ENCODE measurements at regions not wholly inside any gene's neighbourhood (a gene's known extent, or its start where the extent isn't known, plus 50 kb on each side); places are given as distances from the start of the nearest gene placed in this dataset.

DNA sequence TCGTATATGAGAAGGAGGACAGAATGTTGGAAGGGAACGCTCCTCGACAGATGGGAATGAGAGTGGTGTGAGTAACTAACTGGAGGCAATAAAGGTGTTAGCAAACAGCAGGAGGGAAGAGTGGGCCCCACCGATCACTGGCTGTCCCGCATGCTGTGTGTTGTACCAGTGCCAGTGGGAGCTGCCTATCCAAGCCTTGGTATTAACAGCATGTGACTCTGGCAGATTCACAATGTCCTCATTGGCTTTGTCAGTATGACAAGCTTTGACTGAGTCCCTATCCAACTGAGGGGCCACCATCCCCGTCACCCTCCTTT lies 188.3 kb downstream of the NRIP1 start:
- Histone ChIP-seq H3K4me3 (ENCODE audit: low read length, poor library complexity, severe bottlenecking) (no peak overlapping the region), H3K4me2 (ENCODE audit: low read depth, low read length, poor library complexity, severe bottlenecking) (no peak overlapping the region), H3K9me2 (replicated peaks; ENCODE audit: low read depth, low read length) (no peaks in the 10 kb centered on the region), H3K9me3 (ENCODE audit: insufficient read depth, low read depth, low read length) (no peaks in the 10 kb centered on the region), H3K79me2 (ENCODE audit: insufficient read depth, low read length) (no peaks in the 10 kb centered on the region), H3K4me1 (ENCODE audit: insufficient read depth, low read length, poor library complexity, severe bottlenecking) (peaks cover 7% of the 10 kb centered on the region), H3K27me3 (ENCODE audit: insufficient read depth, low read length, poor library complexity, severe bottlenecking) (no peaks in the 10 kb centered on the region), H4K20me1 (ENCODE audit: insufficient read depth, low read length, poor library complexity, severe bottlenecking) (no peaks in the 10 kb centered on the region), H3F3A (ENCODE audit: low read depth) (no peaks in the 10 kb centered on the region), H3K36me3 (ENCODE audit: insufficient read depth, low read length) (no peaks in the 10 kb centered on the region), H2AFZ (ENCODE audit: low read length) (no peak overlapping the region), H3K9ac (ENCODE audit: low read depth, low read length, poor library complexity, severe bottlenecking) (no peak overlapping the region)
- TF ChIP-seq, protein P1, sequence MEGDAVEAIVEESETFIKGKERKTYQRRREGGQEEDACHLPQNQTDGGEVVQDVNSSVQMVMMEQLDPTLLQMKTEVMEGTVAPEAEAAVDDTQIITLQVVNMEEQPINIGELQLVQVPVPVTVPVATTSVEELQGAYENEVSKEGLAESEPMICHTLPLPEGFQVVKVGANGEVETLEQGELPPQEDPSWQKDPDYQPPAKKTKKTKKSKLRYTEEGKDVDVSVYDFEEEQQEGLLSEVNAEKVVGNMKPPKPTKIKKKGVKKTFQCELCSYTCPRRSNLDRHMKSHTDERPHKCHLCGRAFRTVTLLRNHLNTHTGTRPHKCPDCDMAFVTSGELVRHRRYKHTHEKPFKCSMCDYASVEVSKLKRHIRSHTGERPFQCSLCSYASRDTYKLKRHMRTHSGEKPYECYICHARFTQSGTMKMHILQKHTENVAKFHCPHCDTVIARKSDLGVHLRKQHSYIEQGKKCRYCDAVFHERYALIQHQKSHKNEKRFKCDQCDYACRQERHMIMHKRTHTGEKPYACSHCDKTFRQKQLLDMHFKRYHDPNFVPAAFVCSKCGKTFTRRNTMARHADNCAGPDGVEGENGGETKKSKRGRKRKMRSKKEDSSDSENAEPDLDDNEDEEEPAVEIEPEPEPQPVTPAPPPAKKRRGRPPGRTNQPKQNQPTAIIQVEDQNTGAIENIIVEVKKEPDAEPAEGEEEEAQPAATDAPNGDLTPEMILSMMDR (conservative IDR thresholded peaks at IDR 0.05; ENCODE audit: low read length), result no peak
- no peak for TF ChIP-seq EZH2phosphoT487 (IDR thresholded peaks at IDR 0.05; ENCODE audit: borderline replicate concordance)

DNA sequence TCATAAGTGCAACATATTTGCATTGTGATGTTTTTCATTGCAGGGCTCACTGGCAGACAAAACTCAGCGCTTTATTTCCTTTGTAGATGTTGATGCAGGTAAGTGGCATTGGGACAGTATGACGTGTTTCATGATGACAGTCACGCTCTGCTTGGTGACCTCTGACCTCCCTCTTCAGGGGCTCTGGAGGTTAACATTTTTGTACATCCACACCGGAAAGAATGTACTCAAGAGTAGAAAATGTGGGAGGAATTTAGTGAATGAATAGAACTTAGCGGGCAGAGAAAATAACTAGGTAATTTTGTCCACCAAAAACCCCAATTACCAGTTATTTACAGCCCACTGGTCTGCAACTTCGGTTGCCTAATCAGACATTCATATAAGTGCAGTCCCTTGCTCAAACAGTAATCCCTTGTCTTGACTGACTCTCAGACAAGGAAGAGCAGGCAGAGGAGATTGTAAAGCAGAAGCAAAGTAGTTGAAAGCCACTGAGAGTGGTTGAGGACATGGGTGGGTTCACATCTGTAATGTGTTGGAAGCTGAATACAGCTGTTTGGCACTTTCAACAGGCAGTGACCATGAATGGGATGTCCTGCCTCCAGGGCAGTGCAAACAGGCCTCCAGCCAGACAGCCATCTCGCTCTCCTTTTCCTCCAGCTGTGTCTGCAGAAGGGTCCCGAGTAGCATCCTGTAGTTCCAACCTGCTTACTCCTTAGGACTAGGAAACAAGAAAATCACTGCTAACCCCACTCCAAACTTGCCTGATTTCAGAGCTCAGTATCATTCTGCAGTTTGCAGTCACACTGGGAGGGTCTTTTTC lies 188.9 kb downstream of the NRIP1 start:
- no peaks in the 10 kb centered on the region for H3F3A ChIP-seq (ENCODE audit: low read depth)
- no peak overlapping the region for H3K4me3 ChIP-seq (ENCODE audit: low read length, poor library complexity, severe bottlenecking)
- H3K36me3 ChIP-seq (ENCODE audit: insufficient read depth, low read length), result no peaks in the 10 kb centered on the region
- H3K9ac ChIP-seq (ENCODE audit: low read depth, low read length, poor library complexity, severe bottlenecking), result no peak overlapping the region
- H3K79me2 ChIP-seq (ENCODE audit: insufficient read depth, low read length), result no peaks in the 10 kb centered on the region
- H3K4me2 ChIP-seq (ENCODE audit: low read depth, low read length, poor library complexity, severe bottlenecking), result no peak overlapping the region
- no peaks in the 10 kb centered on the region for H3K9me2 ChIP-seq (replicated peaks; ENCODE audit: low read depth, low read length)
- no peaks in the 10 kb centered on the region for H3K27me3 ChIP-seq (ENCODE audit: insufficient read depth, low read length, poor library complexity, severe bottlenecking)
- TF ChIP-seq EZH2phosphoT487 (IDR thresholded peaks at IDR 0.05; ENCODE audit: borderline replicate concordance), result no peak
- TF ChIP-seq, protein P1 (conservative IDR thresholded peaks at IDR 0.05; ENCODE audit: low read length), result no peak
- H2AFZ ChIP-seq (ENCODE audit: low read length), result no peak overlapping the region
- H3K4me1 ChIP-seq (ENCODE audit: insufficient read depth, low read length, poor library complexity, severe bottlenecking), result peaks cover 7% of the 10 kb centered on the region
- no peaks in the 10 kb centered on the region for H3K9me3 ChIP-seq (ENCODE audit: insufficient read depth, low read depth, low read length)
- no peaks in the 10 kb centered on the region for H4K20me1 ChIP-seq (ENCODE audit: insufficient read depth, low read length, poor library complexity, severe bottlenecking)

DNA sequence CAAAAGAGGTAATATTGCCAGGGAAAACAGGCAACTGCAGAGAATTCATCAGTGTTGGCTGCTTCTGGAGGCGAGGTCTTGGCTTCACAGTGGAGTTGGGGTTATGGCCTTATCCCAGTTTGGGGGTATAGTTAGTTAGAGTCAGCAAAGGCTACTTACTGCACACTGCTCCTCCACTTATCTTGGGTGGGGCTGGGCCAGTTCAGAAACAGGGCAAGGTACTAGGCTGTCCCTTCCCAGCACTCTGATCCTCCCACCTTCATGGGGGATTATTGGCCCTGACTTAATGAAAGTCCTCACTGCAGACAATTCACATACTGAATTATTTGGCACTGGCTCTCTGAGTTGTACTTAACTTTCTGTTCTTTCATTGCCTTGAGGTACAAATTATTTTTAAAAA lies 189.6 kb downstream of the NRIP1 start:
- Histone ChIP-seq H3K9me2 (replicated peaks; ENCODE audit: low read depth, low read length) (no peaks in the 10 kb centered on the region), H3K36me3 (ENCODE audit: insufficient read depth, low read length) (no peaks in the 10 kb centered on the region), H3K4me1 (ENCODE audit: insufficient read depth, low read length, poor library complexity, severe bottlenecking) (peaks cover 7% of the 10 kb centered on the region), H3K27me3 (ENCODE audit: insufficient read depth, low read length, poor library complexity, severe bottlenecking) (no peaks in the 10 kb centered on the region), H3K4me2 (ENCODE audit: low read depth, low read length, poor library complexity, severe bottlenecking) (no peak overlapping the region), H4K20me1 (ENCODE audit: insufficient read depth, low read length, poor library complexity, severe bottlenecking) (no peaks in the 10 kb centered on the region), H2AFZ (ENCODE audit: low read length) (no peak overlapping the region), H3K79me2 (ENCODE audit: insufficient read depth, low read length) (no peaks in the 10 kb centered on the region), H3K4me3 (ENCODE audit: low read length, poor library complexity, severe bottlenecking) (no peak overlapping the region), H3F3A (ENCODE audit: low read depth) (no peaks in the 10 kb centered on the region), H3K9me3 (ENCODE audit: insufficient read depth, low read depth, low read length) (no peaks in the 10 kb centered on the region), H3K9ac (ENCODE audit: low read depth, low read length, poor library complexity, severe bottlenecking) (no peak overlapping the region)
- no peak for TF ChIP-seq EZH2phosphoT487 (IDR thresholded peaks at IDR 0.05; ENCODE audit: borderline replicate concordance)
- TF ChIP-seq, protein P1 (conservative IDR thresholded peaks at IDR 0.05; ENCODE audit: low read length), result no peak

Data from Loucy (cell line).